NCI-H2196 (cell line): ENCODE measurements at regions not wholly inside any gene's neighbourhood (a gene's known extent, or its start where the extent isn't known, plus 50 kb on each side); places are given as distances from the start of the nearest gene placed in this dataset.
"Not testable (repeated sequence)": the region's sequence is repeated elsewhere in the genome, so short reads cannot be mapped to it uniquely, and the experiment has no call there.

ENCODE experiments used
- DNase-seq: peaks from one replicate; lab custom pipeline; 2025; ENCODE audit not compliant: unreplicated experiment; lab: John Stamatoyannopoulos, UW

DNA sequence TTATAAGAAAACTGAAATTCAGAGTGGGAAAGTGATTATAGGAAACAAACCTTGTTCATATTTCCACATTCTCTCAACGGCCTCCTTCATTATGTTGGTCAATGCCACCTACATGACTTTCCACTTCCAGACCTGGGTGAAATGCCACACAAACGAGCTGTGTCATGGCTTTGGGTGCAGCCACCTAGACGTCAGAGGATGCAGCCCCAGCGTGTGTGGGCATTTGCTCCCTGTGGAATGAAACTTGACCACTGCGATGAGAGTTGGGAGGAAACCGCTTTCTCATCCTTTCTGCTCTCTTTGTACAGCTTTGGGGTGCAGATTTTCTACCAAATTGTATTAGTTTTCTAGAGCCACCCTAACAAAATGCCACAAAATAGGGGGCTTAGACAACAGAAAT is 291.0 kb downstream of the CYRIA start:
- no peak for DNase-seq

DNA sequence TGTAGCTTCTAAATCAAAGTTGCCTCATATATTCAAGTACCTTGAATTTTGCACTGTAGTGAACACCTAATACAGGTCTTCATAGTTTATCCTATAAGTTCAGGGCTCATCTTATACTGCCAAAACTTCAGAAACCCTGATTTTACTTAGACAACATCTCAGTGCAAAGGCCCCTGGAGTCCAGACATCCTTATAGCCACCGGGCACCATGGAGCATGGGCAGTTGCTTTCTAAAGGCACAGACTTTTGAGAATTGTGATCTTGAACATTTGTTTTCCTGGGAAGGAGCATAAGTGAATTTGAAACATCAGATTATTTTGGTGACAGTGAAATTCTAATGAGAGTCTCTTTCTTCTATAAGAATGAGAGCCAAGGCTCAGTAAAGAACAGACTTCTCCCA is 292.3 kb downstream of the CYRIA start:
- DNase-seq, result no peak

DNA sequence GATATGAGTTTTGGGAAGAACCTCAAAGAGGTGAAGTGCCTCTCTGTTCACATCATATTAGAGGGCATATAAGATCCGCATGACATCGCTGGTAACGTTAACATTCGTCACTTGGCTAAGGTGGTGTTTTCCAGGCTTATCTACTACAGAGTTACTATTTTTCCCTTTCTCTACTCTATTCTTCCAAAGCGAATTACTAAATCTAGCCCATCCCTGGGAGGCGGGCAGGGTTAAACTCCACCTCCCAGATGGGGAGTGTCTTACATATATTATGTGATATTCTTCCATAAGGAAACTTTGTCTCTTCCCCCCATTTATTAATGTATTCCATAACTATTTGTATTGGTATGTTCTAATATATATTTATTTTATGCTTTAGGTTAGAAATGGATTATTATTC is 293.9 kb downstream of the CYRIA start:
- no peak for DNase-seq

DNA sequence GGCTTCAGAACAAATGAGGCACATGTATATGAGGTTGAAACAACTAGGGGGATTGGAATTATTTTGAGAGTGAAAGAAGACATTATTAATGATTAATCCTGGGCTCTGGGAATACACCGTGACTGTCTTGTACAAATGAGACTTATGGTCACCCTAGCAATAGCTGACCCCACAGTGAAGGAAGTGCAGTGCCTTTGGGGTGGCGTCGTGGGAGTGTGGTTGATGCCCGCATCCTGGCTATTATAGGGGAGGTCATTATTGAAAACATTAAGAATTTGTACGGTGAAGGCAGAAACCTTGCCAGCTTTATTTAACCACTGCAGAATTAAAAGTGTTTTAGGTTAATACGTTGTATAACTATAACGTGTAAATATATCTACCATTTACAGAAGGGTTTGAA is 296.7 kb downstream of the CYRIA start:
- no peak for DNase-seq

DNA sequence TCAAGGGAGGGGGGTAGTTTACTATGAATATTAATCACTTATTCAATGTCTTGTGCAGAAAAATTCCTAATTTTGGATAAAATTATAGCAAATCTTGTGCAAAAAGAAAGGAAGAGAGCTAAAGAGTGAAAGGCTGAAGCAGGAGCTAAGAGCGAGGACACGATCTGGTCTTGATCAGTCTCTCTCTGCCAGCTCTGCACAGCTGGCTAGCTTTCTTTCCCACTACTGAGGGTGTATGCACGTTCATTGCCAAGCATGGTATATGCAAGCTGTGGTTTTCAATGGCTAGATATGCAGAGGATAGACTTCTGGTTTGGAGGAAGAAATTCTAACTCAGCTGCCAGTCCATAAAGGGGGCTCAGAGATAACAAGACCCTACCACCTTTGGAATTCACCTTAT is 297.3 kb downstream of the CYRIA start:
- no peak for DNase-seq

DNA sequence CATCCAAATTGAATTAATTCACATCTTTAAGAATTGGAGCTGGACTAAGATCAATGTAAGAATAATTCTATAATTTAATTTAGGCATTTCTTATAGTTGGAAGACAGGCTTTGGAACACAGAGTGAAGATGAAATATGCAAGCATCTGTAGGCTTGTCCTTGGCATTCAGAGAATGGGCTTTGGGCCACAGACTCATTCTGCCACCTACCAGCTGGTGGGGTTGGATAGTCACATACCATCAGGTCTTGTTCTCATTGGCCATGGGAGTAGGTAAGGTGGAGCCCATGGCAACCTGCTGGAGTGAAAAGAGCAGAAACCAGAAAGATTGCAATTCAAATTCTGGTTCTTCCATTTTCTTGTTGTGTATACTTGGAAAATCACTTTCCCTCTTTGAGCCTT is 300.3 kb downstream of the CYRIA start:
- DNase-seq, result no peak

DNA sequence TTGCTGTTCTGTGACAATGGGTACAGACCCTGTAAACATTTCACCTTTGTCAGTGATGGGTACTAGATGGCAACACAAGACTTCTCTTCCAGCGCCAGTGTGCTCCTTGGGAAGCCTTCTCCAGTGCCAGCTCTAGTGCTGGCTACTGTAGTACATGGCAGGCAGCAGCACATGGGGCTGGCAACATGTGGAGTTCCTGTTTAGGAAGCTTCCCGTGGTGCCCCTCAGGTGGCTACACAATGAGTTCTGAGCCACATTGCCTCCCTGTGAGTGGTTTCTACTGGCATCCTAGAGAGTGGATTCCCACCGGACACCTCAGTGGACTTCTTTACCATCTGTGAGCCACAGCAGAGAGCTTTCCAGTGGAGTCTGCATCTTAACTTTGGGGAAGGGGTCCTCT is 302.1 kb downstream of the CYRIA start:
- DNase-seq, result no peak

DNA sequence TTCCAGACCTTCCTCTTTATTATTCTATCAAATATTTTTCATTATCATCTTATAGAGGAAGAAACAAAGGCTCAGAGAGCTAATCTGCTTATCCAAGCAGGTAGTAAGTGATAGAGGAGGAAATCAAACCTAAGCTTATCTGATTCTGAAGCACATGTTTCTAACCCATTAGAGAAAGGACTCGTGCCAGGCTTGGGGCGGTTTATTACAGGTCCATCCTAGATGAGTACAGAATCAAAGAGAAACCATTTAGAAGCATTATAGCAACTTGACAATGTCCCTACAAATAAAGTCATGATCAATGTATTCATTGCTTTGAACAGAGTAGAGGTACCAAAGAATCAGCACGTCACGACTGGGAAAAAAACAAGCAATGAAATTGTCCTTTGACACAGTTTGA is 303.0 kb downstream of the CYRIA start:
- DNase-seq, result no peak

DNA sequence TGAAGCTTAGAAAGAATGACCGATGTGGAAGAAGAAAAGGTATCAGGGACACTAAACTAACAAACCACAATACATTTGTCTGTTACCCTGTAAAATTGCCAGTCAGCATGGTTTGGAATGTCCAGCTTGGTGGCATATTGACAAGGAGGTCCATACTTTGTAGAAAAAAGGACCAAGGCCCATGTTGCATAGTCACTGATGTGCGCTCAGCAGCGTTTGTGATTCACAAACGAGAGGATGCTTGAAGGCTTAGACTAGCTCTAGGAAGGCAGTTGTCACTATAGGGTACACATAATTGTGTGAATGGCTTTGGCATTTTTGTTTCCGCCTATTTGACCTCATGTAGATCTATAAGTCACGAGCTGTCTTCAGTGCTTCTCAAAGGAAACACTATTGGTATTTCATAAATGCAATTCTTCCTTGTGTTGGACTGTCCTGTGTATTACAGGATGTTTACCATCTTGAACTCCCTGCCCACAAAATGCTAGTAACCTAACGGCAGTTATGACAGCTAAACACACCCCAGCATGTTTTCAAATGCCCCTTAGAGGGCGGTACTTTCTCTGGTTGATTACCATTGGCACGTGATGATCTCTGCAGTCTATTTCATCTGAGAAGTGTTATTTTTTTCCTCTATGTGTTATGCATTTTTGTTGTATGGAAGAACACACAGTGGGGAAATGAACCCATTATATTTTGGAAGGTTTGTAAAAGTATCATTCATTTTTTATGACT is 304.2 kb downstream of the CYRIA start:
- no peak for DNase-seq

DNA sequence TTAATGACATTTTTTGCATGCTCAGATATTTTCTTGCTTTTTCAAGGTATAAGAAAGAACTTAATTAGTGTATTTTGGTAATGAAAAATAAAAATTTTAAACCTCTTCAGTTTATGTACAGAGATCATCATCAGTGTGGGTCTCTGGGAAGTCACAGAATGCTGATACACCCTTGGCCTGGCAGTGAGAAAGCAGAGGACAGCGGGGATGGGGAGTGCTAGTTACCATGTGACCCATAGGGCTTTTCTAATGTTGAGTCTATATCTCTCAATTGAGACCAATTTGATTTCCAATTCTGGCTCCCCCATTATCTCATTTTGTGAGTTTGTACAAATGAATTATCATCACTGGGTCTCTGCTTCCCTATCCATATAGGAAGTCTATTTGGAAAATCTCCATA is 305.7 kb downstream of the CYRIA start:
- no peak for DNase-seq

DNA sequence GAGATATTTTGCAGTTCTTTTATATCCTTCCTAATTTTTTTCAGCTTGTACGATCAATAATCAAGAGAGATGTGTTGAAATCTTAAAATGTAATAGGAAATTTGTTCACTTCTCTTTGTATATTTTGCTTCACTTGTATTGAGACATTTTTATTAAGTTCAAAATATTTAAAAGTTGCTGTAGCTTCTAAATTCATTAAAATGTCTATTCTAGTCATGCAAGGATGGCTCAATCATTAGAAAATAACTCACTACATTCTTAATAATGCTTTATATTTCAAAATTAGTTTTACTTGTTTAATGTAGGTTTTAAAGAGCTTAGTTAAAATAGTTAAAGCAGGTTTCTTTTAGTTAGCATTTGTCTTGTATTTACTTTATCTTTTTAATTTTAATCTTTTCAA is 308.4 kb downstream of the CYRIA start:
- no peak for DNase-seq

DNA sequence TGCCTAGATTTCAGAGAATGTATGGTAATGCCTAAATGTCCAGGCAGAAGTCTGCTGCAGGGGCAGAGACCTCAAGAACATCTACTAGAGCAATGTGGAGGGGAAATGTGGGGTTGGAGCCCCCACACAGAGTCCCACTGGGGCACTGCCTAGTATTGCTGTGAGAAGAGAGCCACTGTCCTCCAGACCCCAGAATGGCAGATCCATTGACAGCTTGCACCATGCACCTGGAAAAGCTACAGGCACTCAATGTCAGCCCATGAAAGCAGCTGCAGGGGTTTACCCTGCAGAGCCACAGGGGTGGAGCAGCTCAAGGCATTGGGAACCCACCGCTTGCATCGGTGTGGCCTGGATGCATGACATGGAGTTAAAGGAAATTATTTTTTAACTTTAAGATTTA is 314.1 kb downstream of the CYRIA start:
- no peak for DNase-seq

DNA sequence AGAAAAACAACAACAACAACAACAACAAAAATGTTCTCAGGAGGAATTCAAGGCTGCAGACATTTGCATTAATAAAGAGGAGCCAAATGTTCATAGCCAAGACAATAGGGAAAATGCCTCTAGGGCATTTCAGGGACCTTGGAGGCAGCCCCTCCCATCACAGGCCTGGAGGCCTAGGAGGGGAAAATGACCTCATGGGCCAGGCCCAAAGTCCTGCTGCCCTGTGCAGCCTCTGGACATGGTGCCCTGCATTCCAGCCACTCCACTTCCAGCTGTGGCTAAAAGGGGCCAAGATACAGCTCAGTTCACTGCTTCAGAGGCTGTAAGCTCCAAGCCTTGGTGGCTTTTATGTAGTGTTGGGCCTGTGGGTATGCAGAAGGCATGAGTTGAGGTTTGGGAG is 314.5 kb downstream of the CYRIA start:
- DNase-seq, result no peak

DNA sequence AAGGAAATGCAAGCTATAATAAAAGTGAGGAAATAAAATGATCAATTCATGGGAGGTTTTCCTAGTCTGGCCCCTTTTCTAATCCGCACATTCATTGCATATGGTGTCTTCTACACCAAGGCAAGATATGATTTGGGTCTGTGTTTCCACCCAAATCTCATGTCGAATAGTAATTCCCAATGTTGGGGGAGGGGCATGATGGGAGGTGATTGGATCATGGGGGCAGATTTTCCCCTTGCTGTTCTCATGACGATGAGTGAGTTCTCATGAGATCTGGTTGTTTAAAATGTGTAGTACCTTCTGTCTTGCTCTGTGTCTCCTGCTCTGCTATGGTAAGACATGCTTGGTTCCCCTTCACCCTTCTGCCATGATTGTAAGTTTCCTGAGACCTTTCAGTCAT is 315.4 kb downstream of the CYRIA start:
- no peak for DNase-seq

DNA sequence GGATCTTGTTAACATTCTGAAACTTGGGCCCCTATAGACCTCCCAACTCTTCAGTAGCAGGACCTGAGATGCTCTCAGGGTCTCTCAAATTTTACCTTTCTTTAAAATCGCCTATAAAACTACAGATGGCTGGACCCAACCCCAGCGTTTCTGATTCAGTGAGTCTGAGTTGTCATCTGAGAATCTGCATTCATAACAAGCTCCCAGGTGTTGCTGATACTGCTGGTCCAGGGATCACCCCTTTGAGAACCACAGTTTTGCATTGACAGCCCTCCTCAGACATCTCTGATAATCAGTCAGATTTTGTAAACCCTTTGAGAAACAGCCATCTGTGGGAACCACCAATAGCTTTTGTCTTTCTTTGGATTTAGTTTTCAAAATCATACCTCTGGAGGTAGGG is 315.8 kb downstream of the CYRIA start:
- DNase-seq, result no peak

DNA sequence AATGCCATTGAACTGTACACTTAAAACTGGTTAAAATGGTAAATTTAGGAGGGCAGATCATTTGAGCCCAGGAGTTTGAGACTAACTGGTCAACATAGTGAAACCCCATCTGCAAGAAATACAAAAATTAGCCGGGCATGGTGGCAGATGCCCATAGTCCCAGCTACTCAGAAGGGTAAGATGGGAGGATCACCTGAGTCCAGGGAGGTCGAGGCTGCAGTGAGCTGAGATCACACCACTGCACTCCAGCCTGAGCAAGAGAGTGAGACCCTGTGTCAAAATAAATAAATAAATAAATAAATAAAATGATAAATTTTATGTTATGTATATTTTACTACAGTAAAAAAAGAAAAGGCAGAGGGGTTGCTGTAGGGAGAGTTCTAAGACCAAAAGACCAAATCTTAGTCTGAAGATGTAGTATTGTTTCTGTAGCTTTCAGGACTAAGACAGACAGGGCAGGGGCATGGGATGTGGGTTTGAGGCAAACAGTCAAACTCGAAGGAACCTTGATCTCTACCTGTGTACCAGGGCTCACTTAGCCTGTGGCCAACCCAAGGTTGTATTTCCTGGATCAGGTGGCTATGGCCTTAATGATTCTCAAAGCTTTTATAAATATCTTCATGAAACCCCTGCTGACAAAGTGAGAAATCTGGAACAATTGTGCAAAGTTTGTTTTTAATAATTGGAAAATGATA is 316.7 kb downstream of the CYRIA start:
- no peak for DNase-seq

DNA sequence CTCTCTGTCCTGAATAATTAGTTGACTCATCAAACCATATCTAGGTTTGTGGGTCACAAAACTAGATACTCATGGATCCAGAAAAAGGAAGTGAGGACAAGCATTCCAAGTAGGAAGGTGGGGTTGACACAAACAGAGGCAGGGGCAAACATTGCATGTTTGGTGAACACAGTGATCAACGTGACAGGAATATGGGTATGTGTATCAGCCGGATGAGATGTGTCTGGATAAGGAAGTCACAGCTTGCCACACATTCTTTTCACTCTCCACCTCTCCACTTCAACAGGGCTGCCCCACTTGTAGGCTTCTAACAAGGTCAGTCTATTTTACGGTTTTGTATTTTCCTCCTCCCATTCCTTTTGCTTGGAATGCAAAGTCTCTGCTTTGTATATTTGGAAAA is 319.0 kb downstream of the CYRIA start:
- DNase-seq, result no peak

DNA sequence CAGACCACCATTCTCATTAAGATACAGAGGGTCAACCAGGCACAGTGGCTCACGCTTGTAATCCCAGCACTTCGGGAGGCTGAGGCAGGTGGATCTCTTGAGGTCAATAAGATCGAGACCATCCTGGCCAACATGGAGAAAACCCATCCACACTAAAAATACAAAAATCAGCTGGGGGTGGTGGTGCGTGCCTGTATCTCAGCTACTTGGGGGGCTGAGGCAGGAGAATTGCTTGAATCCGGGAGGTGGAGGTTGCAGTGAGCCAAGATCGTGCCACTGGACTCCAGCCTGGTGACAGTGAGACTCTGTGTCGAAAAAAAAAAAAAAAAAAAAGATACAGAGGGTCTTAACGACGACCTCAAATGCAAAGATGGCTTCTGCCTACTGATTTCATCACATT is 320.4 kb downstream of the CYRIA start:
- DNase-seq, result not testable (repeated sequence)

DNA sequence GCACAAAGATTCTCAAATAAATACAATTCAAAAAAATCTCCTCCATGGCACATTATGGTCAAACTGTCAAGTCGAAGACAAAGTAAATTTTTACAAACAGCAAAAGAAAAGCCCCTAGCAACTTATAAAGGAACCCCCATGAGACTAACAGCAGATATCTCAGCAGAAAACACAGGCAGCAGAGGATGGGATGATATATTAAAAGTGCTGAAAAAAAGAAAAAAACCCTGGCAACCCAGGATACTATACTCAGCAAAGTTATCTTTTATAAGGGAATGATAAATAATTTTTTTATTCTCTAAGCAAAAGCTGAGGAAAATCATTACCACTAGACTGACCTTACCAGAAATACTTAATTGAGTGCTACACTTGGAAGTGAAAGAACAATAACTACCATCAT is 326.4 kb downstream of the CYRIA start:
- DNase-seq, result no peak

DNA sequence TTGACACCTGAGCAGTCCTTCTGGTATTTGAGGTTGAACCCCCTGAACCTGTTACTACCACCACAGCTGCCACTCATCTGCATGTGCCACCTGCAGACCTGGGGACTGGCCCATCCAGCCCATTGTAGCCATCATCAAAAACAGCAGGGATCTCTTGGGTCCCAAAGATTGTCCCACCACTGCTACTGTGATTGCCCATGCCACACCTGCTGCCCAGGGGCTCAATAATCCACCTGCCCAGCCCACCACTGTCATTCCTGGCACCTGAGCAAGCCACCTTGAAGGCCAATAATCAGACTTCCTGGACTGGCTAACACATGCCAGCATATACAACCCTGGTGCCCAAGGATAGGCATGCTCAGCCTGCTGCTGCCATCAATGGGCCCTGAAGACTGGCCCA is 327.6 kb downstream of the CYRIA start:
- no peak for DNase-seq

DNA sequence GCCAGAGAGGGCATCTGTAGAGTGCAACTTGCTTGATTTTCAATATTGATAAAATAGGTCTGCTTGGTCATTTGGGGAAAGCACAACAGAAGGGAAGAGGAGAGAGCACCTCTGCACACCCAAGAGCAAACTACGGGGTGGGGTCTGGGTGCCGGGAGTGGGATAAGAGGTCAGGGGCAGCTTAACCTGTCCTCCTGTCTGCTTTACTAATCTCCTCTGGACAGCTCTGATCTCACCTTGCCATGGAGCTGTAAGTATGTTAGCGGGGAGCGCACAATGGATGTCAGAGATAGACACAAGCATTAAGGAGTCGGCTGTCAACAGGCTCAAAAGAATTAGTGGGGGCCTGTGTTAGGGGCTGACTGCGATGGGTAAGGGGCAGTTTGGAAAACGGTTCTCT is 328.7 kb downstream of the CYRIA start:
- DNase-seq, result no peak

DNA sequence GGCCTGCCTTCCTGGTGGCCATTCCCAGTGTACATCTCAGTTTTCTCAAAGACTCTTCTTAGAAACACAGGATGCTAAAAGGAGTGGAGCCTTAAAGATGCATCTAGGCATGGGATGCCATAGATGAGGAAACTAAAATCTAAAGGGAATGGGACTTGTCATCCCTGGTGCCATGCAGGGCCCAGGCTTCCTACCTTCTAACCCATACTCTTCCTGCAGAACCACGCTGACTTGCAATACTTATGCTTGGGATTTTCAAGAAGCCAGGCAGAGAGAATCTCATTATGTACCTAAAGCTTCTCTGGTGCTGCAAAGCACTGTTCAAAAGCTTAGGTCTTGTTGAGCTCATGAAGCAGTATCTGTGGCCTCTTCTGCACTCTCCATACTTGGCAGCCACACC is 329.1 kb downstream of the CYRIA start:
- DNase-seq, result no peak

DNA sequence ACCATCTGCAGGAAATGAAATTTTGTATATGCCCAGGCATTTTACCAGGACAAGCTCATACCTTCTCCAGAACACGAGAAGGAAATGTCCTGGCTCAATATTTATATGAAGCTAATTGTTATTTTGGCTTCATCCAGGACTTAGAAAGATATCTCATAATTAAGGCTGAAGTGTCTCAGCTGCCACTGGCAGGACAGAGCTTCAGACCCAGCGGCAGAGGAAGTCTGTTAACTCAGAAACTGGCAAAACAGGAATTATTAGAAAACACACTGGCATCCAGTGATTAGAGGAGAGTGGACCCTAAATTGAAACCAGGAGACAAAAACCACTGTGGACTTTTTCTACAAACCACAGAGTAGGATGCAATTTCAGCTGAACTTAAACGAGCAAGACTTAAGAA is 329.7 kb downstream of the CYRIA start:
- DNase-seq, result no peak
